ENCODE measurements at regions not wholly inside any gene's neighbourhood (a gene's known extent, or its start where the extent isn't known, plus 50 kb on each side); places are given as distances from the start of the nearest gene placed in this dataset.

- no peak for TF ChIP-seq EP300 (IDR thresholded peaks at IDR 0.05)
- TF ChIP-seq POLR2A (IDR thresholded peaks at IDR 0.05), result no peak
- TF ChIP-seq, protein P1, sequence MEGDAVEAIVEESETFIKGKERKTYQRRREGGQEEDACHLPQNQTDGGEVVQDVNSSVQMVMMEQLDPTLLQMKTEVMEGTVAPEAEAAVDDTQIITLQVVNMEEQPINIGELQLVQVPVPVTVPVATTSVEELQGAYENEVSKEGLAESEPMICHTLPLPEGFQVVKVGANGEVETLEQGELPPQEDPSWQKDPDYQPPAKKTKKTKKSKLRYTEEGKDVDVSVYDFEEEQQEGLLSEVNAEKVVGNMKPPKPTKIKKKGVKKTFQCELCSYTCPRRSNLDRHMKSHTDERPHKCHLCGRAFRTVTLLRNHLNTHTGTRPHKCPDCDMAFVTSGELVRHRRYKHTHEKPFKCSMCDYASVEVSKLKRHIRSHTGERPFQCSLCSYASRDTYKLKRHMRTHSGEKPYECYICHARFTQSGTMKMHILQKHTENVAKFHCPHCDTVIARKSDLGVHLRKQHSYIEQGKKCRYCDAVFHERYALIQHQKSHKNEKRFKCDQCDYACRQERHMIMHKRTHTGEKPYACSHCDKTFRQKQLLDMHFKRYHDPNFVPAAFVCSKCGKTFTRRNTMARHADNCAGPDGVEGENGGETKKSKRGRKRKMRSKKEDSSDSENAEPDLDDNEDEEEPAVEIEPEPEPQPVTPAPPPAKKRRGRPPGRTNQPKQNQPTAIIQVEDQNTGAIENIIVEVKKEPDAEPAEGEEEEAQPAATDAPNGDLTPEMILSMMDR (IDR thresholded peaks at IDR 0.05), result no peak
- TF ChIP-seq POLR2AphosphoS5 (IDR thresholded peaks at IDR 0.05), result no peak
- Histone ChIP-seq H3K36me3 (no peaks in the 10 kb centered on the region), H3K9me3 (no peaks in the 10 kb centered on the region), H3K4me3 (no peak overlapping the region), H3K27me3 (peaks cover 0 to 15% (median 0%) of the 10 kb centered on the region in 3 donors), H3K27ac (no peak overlapping the region), H3K4me1 (no peaks in the 10 kb centered on the region)
- WGBS, 2 donors, result 68 to 83% methylated on average over 17 of the region's 17 CpGs
- intact Hi-C loops (cut with DNase I), result no loop called here
- no peak for DNase-seq
Observed at GRCh38 chr16:85971902-85972638, 73.1 kb downstream of the IRF8 start.

DNA sequence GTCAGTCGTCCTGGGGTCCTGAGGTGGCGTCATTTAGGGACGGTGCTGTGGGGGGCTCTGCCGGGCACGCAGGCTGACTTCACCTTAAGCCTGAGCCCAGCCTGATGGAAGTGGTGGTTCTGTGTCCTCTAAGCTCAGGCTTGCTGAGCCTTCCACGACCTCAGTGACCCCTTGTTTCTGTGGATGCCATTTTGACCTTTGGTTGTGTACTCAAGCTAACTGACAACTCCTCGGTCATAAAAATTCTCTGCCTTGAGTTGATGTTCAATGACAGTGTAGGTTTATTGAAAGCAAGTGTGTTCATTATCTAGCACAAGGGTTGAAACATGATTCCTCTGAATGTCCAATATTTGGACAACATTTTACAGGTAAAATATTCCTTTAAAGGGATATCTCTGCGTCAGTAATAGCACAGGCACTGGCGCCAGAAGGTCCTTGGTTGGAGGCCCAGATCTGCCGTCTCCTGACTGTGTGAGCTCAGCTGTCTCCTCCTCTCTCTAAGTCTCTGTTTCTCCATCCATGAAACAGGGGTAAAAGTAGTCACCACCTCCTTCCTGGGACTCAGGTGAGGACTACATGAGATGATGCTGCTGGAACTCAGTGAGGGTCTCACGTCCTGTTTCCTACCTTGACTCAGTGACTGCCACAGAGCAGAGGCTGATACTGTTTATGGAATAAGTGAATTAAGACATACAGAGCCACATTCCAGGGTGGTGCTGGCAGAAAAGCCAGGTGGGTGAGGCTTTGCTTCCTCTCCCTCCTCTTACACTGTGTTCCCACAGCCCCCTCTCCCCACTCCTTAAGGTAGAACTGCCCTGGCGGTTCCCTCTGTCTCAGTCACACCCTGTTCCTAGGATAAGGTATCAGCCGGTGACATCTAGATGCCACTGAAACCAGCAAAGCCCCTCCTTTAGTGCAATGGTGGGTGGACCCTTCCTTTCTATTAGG lies 75.7 kb downstream of the IRF8 start:
- TF ChIP-seq POLR2AphosphoS5 (IDR thresholded peaks at IDR 0.05), result no peak
- H3K27ac ChIP-seq, result no peak overlapping the region
- intact Hi-C loops (cut with DNase I), result no loop called here

GRCh38 chr16:85975451-85975981 lies 76.6 kb downstream of the IRF8 start:
- Histone ChIP-seq H3K9me3 (no peaks in the 10 kb centered on the region), H3K4me3 (no peak overlapping the region), H3K27me3 (peaks cover 0 to 19% (median 0%) of the 10 kb centered on the region in 3 donors), H3K27ac (no peak overlapping the region), H3K36me3 (no peaks in the 10 kb centered on the region), H3K4me1 (no peaks in the 10 kb centered on the region)
- 20 to 65% methylated on average over 7 of the region's 7 CpGs for WGBS, 2 donors
- TF ChIP-seq POLR2AphosphoS5 (IDR thresholded peaks at IDR 0.05) (no peak), EP300 (IDR thresholded peaks at IDR 0.05) (no peak)
- intact Hi-C loops (cut with DNase I), result no loop called here
- no peak for DNase-seq

More for the DNA sequence above, 75.7 kb downstream of the IRF8 start:
- 18 to 68% methylated on average over 13 of the region's 13 CpGs for WGBS, 2 donors
- Histone ChIP-seq H3K36me3 (no peaks in the 10 kb centered on the region), H3K9me3 (no peaks in the 10 kb centered on the region), H3K4me3 (no peak overlapping the region), H3K4me1 (no peaks in the 10 kb centered on the region), H3K27me3 (peaks cover 0 to 25% (median 0%) of the 10 kb centered on the region in 3 donors)
- DNase-seq, result no peak

DNA sequence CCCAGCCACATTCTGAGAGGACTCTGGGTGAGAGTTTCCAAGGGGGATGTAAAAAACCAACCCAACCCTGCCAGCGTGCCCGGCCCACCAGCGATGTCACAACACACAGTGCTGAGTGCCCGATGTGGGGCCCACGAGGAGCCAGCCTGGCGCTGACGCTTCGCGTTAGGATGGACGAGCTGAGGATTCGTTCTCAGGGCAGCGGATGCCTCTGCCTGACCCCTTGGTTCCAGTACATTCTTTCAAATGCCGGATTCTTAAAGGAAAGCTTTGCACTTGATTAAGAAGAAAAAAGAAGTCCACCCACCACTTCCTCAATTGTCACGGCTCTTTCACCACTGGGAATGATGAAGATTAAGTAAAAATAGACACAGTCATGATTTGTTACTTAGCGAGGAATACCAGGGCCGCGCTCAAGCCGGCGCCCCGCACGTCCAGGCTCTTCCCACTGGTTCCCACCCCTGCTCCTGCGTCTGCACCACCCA lies 79.4 kb downstream of the IRF8 start:
- Histone ChIP-seq H3K27ac (no peak overlapping the region), H3K4me1 (no peaks in the 10 kb centered on the region), H3K4me3 (no peak overlapping the region), H3K27me3 (peaks cover 0 to 25% (median 0%) of the 10 kb centered on the region in 3 donors), H3K9me3 (no peaks in the 10 kb centered on the region), H3K36me3 (no peaks in the 10 kb centered on the region)
- 68 to 88% methylated on average over 22 of the region's 22 CpGs for WGBS, 2 donors
- intact Hi-C loops (cut with DNase I), result no loop called here
- no peak for DNase-seq
- no peak for TF ChIP-seq POLR2A (IDR thresholded peaks at IDR 0.05)
- TF ChIP-seq POLR2AphosphoS5 (IDR thresholded peaks at IDR 0.05), result no peak
- TF ChIP-seq, protein P1 (IDR thresholded peaks at IDR 0.05), result no peak
- no peak for TF ChIP-seq EP300 (IDR thresholded peaks at IDR 0.05)

- H3K9me3 ChIP-seq, result no peaks in the 10 kb centered on the region
- H3K27ac ChIP-seq, result no peak overlapping the region
- intact Hi-C loops (cut with DNase I), result no loop called here
- WGBS, 2 donors, result 94 to 95% methylated on average over 13 of the region's 13 CpGs
- no peaks in the 10 kb centered on the region for H3K36me3 ChIP-seq
- no peak overlapping the region for H3K4me3 ChIP-seq
- no peaks in the 10 kb centered on the region for H3K4me1 ChIP-seq
- TF ChIP-seq POLR2AphosphoS5 (IDR thresholded peaks at IDR 0.05) (no peak), POLR2A (IDR thresholded peaks at IDR 0.05) (no peak), EP300 (IDR thresholded peaks at IDR 0.05) (no peak)
- TF ChIP-seq, protein P1 (IDR thresholded peaks at IDR 0.05), result no peak
- H3K27me3 ChIP-seq, result peaks cover 0 to 31% (median 0%) of the 10 kb centered on the region in 3 donors
- DNase-seq, result no peak
Observed at GRCh38 chr16:85978976-85979375, 80.0 kb downstream of the IRF8 start.

Data from sigmoid colon (tissue), 6 donors.